ENCODE measurements at regions not wholly inside any gene's neighbourhood (a gene's known extent, or its start where the extent isn't known, plus 50 kb on each side); places are given as distances from the start of the nearest gene placed in this dataset.

DNA sequence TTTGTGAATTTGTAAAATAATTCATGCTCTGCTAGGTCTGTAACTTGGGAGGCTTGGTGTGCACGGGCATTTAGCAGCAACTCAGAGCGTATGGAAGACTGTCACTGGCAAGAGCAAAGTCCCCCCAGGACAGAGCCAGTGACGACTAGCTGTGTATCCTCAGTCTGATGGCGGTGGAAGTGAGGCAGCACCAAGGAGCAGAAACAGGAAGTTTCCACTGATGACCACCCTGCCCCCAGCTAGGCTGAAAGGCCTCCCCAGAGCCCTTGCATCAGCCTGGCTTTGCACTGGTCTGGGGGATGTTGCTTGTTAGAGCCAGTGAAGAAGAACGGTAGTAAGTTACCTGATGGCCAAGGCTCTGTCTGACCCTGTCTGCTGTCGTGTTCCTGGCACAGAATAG, 66.8 kb upstream of the ABL1 start:
- no peak for TF ChIP-seq LEF1 (IDR thresholded peaks at IDR 0.05; ENCODE audit: borderline replicate concordance)
- TF ChIP-seq SP1 (IDR thresholded peaks at IDR 0.05), result no peak

Data from HEK293T (cell line).